ENCODE measurements at regions not wholly inside any gene's neighbourhood (a gene's known extent, or its start where the extent isn't known, plus 50 kb on each side); places are given as distances from the start of the nearest gene placed in this dataset.

DNA sequence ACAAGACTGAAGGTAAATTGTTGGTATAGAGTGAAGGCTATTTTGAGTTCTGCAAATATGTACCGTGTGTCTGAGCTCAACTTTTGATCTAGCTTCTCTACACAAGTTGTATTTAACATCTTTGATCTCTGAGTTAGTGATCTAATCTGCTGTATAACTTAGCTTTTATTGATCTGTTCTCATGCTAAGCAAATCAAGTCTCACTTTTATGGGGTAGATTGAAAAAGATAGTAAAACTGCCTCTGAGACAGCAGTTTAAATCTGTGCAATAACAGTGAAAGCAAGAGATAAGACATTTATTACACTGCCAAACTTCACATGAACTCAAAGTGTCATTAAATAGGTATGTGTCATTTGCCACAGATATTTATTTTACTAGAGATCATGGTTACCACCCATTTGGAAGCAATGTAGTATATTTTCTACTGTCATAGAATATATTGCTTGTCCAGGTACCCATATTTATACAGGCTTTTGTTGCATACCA, 477.3 kb downstream of the ISL1 start:
- DNase-seq (ENCODE audit: extremely low read depth, low read depth) = no peak
- TF ChIP-seq, protein P1, sequence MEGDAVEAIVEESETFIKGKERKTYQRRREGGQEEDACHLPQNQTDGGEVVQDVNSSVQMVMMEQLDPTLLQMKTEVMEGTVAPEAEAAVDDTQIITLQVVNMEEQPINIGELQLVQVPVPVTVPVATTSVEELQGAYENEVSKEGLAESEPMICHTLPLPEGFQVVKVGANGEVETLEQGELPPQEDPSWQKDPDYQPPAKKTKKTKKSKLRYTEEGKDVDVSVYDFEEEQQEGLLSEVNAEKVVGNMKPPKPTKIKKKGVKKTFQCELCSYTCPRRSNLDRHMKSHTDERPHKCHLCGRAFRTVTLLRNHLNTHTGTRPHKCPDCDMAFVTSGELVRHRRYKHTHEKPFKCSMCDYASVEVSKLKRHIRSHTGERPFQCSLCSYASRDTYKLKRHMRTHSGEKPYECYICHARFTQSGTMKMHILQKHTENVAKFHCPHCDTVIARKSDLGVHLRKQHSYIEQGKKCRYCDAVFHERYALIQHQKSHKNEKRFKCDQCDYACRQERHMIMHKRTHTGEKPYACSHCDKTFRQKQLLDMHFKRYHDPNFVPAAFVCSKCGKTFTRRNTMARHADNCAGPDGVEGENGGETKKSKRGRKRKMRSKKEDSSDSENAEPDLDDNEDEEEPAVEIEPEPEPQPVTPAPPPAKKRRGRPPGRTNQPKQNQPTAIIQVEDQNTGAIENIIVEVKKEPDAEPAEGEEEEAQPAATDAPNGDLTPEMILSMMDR (IDR thresholded peaks at IDR 0.05; ENCODE audit: low read depth, low read length, missing control alignments) = no peak

DNA sequence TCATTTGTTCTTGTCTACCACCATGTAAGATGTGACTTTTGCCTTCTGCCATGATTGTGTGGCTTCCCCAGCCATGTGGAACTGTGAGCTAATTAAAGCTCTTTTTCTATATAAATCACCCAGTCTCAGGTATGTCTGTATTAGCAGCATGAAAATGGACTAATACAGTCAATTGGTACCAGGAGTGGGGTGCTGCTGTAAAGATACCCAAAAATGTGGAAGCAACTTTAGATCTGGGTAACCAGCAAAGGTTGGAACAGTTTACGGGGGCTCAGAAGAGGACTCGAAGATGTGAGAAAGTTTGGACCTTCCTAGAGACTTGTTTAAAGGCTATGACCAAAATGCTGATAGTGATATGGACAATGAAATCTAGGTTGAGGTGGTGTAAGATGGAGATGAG, 488.9 kb downstream of the ISL1 start:
- TF ChIP-seq, protein P1 (IDR thresholded peaks at IDR 0.05; ENCODE audit: low read depth, low read length, missing control alignments) = no peak
- H3K4me3 ChIP-seq (replicated peaks; ENCODE audit: low read depth, low read length) = no peak overlapping the region
- no peak for DNase-seq (ENCODE audit: extremely low read depth, low read depth)

More for the DNA sequence above, 477.3 kb downstream of the ISL1 start:
- no peak overlapping the region for H3K4me3 ChIP-seq (replicated peaks; ENCODE audit: low read depth, low read length)

- no peak for DNase-seq (ENCODE audit: extremely low read depth, low read depth)
- H3K4me3 ChIP-seq (replicated peaks; ENCODE audit: low read depth, low read length) = no peak overlapping the region
- TF ChIP-seq, protein P1 (IDR thresholded peaks at IDR 0.05; ENCODE audit: low read depth, low read length, missing control alignments) = no peak
Observed at GRCh38 chr5:51881901-51882300, 498.7 kb downstream of the ISL1 start.

- no peak for DNase-seq (ENCODE audit: extremely low read depth, low read depth)
- TF ChIP-seq, protein P1 (IDR thresholded peaks at IDR 0.05; ENCODE audit: low read depth, low read length, missing control alignments) = no peak
- H3K4me3 ChIP-seq (replicated peaks; ENCODE audit: low read depth, low read length) = no peak overlapping the region
Observed at GRCh38 chr5:51882647-51883046, 499.4 kb downstream of the ISL1 start.

DNA sequence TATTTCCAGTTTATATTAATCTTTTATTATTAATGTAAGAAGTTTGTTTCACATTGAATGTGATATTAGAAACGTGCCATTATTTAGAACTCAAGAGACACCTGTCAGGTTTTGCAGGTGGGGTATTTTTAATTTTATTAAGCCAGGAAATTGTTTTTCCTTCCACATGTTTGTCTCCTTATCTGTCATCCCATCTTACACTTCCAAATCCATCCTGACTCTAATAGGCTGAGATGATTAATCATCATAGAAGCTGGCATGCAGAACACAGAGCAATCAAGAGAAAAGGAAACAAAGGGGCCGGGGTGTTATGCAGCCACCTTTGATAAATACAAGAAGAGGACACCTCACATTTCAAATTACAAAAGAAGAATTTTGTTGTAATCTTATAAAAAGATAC, 506.5 kb downstream of the ISL1 start:
- TF ChIP-seq, protein P1 (IDR thresholded peaks at IDR 0.05; ENCODE audit: low read depth, low read length, missing control alignments) = no peak
- no peak overlapping the region for H3K4me3 ChIP-seq (replicated peaks; ENCODE audit: low read depth, low read length)
- no peak for DNase-seq (ENCODE audit: extremely low read depth, low read depth)

GRCh38 chr5:51890435-51891116, 507.3 kb downstream of the ISL1 start:
- DNase-seq (ENCODE audit: extremely low read depth, low read depth) = no peak
- TF ChIP-seq, protein P1 (IDR thresholded peaks at IDR 0.05; ENCODE audit: low read depth, low read length, missing control alignments) = no peak
- no peak overlapping the region for H3K4me3 ChIP-seq (replicated peaks; ENCODE audit: low read depth, low read length)

DNA sequence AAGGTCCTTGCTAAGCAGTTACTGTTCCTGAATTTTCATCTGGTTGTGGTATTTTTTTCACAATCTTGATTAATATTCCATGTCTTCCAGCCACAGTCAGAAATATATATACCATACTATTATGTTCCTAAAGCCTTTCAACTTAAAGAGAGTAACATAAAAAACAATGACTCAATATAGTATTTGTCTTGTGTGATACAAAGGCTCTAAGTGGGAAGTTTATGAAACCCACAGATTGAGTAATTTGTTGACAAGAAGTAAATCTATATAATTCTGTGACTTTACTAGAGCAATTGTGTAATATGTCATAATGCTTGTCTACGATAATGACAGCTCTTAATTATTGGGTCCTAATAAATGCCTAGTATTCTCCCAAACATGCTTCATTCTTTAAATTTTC, 509.4 kb downstream of the ISL1 start:
- no peak overlapping the region for H3K4me3 ChIP-seq (replicated peaks; ENCODE audit: low read depth, low read length)
- no peak for DNase-seq (ENCODE audit: extremely low read depth, low read depth)
- TF ChIP-seq, protein P1 (IDR thresholded peaks at IDR 0.05; ENCODE audit: low read depth, low read length, missing control alignments) = no peak

All from HFF-Myc (cell line).